NCI-H1417 treated with DMSO at 0.1 percent for 48 hours (cell line): ENCODE measurements at regions not wholly inside any gene's neighbourhood (a gene's known extent, or its start where the extent isn't known, plus 50 kb on each side); places are given as distances from the start of the nearest gene placed in this dataset.
A peak's percentile ranks its signal among the peaks of the same experiment; 100 is the strongest.

ENCODE experiments used
- DNase-seq: peaks from one replicate; lab custom pipeline; 2025; lab: John Stamatoyannopoulos, UW

DNA sequence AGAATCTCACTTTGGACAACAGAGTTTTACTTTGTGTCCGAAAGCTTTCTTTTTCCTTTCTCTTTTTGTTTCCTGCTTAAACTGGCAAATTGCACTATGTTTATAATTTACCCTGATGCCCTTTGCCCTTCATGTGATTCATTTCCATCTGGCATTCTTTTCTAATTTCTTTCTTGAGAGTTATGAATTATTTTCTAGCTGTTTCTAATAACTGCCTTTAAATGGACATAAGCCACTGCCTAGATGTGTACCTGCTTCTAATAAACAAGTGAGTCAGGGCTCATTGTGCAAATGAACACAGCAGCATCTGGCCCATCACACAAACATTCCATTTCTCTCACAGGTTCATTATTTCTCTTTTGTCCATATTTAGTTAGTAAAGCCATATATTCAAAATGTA lies 242.3 kb upstream of the GPRIN3 start:
- DNase-seq = no peak

DNA sequence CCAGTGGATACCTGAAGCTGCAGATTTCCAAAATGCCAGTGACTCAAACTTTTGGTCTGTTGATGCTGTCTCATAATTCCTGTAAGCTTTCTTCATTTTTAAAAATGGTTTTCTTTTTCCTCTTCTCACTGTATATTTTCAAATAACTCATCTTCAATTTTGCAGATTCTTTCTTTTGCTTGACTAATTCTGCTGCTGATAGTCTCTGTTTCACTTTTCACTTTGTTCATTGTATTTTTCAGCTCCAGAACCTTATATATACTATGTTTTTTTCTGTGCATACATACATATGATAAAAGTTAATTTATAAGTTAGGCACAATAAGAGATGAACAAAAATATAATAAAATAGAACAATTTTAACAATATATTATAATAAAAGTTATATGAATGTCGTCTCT lies 237.7 kb upstream of the GPRIN3 start:
- no peak for DNase-seq

DNA sequence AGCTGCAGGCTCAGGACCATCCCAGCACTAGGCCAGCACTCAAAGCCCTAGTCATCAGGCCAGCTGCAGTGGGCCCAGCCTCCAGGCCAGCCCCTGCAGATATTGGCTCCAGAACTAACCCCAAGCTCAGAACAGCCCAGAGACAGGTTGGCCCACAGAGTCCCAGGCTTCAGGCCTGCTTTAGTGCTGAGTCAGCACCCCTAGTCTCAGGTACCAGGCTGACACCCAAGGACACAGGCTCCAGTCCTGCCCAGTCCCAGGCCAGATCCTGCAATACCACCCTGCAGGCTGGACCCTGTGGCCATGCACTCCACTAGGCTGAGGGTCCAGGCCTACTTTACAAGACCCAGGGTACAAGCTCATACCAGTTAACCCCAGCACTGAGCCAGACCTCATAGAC lies 234.4 kb upstream of the GPRIN3 start:
- no peak for DNase-seq

DNA sequence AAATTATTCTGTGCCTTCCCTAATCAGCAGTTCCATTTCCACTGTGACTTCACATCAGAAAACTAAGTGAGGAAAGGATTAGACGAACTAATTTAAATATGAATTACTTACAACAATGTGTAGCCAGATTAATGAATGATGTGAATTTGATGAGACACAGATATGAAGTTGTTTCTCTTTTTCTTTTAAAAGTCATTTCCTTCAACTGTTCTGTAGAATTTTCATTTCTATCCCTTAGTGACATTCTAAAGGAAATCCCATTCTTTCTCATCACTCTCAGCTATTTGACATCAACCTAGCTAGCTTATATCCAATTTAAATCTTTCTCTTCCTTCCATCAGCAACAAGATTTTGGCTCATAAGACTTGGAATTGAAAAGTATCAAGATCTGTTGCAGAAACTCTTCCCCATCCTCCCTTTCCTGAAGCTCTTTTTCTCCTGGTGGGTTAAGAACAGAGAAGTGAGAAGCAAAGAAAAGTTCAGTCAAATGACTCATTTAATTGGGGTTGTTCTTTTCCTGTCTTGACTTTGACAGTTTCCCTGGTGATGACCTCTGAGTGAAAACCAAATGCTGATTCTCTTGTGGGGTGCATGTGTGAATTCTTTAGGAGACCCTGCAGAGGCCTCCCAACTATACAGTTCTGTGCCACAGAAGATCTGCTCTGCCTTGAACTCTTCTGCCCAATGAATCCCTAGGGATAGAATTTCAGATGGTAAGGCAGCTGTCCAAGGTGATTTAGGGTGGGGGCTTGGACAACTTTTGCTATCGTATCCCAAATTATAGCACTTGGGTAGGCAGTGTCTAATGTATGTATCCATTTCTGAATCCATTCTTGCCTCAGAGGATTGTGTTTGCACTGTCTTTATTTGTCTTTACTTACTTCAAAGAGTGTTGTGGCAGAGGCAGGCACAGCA lies 232.5 kb upstream of the GPRIN3 start:
- DNase-seq = no peak

DNA sequence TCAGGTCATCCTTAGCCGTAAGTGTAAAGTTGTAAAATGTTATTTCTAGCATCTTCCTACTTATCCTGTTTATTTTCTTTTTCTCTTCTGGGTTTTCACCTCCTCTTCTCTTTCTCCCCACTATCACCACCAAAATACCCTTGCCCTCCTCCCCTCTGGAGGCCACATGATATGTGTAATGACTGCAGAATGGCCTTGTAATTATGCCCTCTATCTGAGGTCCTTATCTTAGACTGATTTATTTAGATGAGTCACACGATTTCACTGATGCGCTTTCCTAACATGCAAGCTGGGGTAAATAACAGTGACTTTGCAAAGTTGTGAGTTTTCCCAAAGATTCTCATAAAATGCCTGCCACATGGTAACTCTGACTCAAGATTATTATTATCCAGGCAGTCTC lies 231.8 kb upstream of the GPRIN3 start:
- no peak for DNase-seq

DNA sequence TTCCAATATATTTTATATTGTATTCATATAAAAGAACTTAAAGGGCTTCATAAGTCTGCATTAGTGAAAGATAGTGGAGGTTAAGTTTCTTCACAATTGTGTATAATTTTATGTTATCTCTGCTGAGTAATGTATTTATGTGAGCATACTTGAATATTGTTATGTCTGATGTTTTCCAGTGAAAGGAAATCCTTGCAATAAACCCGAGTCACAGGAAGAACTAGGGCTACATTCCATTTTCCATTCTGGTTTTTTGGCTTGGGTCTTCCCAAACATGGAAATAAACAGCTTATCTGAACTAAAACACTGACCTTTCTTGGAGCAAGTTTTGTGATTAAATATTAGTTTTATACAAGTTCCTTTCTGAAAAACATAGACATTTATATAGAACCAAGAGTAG lies 231.3 kb upstream of the GPRIN3 start:
- DNase-seq = no peak

DNA sequence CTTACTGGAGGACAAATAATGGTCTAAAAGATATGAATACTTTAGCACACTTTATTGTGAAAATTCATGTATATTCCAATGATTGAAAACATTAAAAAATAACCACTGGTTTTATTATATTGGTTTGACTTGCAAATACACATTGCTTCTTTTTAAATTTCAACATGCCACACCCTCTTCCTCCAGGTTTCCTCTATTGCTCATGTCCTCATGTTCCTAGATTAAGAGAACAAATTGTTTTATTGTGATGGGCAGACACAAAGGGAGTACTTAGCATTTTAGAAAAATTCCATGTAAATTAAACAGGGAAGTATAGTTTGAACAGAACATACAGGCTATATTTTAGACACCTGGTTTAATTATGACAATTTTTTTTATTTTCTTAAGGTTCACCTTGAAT lies 230.6 kb upstream of the GPRIN3 start:
- no peak for DNase-seq

DNA sequence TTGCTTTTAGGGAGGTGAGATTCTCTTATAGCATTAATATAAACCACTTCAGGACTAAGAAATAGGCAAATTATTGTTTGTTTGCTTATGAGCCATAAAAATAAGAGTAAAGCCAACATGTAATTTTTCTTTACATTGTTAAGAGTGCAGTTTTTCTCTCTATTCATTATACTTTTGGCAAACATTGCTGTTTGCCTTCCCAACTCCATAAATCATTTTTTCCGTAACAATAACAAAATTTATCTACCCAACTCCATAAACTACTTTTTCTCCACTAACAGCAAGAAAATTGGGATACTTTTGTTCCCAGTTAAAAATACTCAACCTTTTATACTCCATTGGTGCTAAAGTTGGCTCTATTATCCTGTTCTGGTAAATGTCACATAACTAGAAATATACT lies 229.7 kb upstream of the GPRIN3 start:
- no peak for DNase-seq

DNA sequence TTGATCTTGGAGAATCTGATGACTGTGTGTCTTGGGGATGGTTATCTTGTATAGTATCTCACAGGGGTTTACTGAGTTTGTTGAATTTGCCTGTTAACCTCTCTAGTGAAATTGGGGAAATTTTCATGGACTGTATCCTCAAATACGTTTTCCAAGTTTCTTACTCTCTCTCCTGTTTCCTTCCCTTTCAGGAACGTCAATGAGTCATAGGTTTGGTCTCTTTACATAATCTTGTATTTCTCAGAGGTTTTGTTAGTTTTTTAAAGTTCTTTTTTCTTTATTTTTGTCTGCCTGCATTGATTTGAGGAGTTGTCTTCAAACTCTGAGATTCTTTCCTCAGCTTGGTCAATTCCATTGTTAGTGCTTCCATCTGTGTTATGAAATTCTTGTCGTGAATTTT lies 227.7 kb upstream of the GPRIN3 start:
- no peak for DNase-seq

DNA sequence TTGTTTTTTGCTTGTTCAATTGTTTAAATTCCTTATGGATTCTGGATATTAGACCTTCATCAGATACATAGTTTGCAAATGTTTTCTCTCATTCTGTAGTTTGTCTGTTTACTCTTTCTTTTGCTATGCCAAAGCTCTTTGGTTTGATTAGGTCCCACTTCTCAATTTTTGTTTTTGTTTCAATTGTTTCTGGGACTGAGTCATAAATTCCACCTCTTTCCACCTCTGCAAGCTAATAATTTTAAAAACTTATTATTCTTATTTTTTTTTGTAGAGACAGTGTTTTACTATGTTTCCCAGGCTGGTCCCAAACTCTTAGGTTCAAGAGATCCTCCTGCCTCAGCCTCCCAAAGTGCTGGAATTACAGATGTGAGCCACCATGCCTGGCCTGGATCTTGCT lies 226.8 kb upstream of the GPRIN3 start:
- DNase-seq = no peak

DNA sequence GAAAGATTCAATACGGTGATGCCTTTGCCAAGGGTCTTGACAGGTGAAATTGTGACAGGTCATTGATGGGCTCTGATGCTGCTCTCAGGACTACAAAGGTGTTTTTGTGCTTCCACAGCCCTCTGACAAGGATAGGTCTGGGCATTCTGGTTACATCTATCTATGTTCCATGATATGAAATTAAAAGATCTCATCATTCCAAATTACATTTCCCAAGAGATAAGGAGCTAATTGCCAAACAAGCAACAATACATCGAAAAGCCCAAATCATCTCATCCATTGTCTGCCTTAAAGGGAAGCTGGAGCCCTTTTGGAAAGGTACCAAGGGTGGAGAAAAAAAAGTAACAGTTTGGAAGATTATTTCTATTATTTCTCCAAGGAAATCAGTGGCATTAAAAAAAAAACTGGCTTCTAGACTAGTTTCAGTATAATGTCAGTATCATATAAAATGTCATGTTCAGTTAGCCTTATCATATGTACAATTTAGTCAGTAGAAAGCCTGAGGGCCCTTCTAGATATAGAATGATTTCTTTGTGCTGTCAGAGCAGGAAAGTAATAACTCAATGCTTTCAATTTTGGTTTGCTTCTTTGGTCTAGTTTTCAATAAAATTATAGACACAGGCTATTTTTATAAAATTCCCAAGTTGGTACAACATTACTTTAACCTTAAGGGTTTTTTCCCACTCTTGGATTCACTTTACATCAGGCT lies 224.5 kb upstream of the GPRIN3 start:
- no peak for DNase-seq

DNA sequence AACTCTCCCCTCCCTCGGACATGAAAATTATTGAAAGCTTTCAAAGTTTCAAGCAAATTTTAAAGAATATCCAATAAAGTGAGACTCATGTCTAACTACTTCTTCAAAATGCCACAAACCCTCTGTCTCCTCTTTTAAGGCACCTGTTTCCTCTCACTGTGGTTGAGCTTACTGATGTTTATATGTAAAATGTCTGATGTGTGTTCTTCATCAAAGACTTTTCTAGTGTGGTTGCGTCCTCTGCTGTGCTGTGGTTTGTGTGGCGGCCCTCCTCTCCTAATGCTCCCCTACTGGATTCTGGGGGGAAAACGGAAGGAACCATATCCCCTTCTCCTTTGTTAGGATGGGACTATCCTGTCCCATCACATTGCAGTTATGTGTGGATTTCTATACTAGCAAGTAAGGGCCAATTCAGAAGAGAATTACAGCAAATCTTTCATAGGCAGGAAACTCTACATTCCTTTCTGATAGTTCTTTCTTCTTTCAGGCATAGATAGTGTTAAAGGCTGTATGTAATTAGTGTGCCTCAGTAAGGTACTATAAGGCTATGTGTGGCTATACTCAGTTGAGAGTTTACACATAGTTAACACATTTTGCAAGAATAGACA lies 221.0 kb upstream of the GPRIN3 start:
- DNase-seq = no peak

DNA sequence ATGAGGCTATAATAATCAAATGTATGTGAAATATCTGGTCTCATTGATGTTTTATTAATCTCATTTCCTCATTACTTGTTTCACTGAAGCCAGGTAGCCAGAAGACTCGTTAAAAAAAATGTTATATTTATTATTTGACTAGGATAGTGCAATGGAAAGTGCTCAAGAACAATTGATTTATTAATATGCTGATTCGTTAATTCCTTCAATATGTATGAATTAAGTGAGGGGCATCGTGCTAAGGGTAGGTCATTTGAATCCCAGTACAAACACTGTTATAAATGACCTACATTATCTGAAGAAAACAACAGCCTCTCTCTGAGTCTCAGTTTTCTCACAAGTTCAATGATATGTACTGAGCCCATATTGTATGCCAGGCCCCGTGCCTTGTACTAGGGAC lies 214.2 kb upstream of the GPRIN3 start:
- no peak for DNase-seq

DNA sequence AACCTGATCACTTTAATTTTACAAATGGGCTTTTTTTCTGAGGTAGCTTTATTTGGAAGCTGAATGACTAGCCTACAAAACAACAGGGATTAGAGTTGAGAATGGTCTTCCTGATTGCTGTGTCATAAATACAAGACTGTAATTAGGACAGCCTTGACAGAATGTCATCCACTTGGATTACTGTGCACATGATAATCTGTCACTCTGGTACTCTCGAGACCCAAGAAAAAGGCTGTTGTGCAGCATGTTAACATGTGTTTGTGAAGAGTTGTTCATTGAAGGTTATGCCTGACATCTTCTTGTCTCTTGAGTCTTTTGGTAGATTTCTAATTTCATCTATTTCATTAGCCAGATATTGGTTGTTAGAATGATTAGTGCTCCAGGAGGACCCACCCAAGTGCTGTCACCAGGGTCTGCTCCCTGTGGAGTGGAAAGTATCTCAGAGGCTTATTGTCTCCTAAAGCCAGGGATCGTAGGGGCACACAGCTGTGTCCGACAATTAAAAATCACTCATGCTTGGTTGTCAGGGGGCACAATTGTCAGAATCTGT lies 212.2 kb upstream of the GPRIN3 start:
- DNase-seq = no peak

DNA sequence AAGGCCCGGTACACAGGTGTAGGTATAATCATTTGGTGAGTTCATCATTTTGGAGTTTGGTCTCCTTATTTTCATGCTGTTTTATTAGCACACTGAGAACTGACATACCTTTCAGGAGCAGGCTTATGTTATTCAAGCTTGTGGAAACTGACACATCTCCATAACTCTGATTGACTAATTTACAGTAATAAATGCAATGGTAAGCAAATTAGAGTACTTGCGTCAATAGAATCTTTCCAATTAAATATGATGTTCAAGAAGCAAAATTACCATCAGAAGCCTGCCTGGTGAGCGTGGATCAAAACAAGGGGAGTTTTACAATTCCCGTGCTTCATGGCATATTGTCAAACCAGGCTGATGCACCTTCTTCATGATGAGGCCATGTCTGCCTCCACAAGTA lies 210.7 kb upstream of the GPRIN3 start:
- DNase-seq = no peak

DNA sequence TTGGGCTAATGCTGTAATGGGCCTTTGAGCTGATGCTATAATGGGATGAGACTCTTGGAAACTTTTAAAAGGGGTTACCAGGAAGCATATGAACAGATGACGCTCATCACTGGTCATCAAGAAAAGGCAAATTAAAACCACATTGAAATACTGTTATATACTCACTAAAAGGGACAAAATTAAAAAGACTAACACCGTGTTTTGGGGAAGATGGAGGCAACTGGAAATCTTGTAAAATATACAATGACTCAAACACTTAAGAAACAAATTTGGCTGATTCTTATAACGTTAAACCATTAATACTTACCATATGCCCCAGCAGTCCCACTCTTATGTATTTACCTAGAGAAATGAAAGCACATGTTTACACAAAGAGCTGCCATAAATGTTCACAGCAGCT lies 207.2 kb upstream of the GPRIN3 start:
- DNase-seq = no peak

DNA sequence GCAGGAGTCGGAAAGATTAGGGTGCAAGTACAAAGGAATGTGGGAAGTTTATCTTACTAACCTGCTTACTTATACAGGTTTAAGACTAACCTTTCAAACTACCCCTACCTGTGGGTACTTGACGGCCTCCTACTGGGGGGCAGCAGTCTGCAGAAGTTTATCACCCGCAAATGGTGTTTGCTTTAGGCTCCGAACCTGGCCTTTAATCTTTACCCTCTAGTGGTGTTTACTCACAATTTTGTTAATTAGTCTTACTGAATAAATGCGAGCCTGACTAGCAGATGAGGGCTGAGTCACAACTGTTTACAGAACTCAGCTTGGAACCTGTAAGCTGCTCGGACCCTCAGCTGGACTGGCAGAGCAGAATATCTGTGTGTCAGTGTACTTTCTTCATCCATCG lies 204.2 kb upstream of the GPRIN3 start:
- peak; percentile 34 for DNase-seq

DNA sequence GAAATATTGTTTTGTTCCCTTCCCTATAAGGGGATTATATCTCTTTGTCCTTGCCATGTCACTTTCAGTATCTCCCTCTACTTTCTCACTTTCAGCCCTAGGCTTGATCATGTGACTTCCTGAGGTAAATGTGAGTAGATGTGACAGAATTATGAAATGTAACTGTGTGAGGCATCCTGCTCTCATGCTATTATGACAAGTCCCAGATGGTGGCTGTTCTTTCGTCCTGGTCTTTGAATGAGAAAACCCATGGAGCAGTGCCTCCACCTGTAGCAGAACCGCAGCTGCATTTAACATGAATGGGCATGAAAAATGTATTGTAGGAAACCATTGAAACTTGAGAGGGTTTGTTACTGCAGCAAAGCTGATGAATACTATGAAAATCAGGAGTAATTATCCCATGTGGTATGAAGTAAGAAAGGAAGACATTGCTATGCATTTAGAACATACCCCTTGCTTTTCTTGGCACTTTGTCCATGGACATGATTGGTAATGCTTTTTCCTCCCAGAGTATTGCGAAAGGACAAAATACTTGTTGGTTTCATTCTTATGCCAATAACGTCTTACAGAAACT lies 202.2 kb upstream of the GPRIN3 start:
- DNase-seq = no peak

DNA sequence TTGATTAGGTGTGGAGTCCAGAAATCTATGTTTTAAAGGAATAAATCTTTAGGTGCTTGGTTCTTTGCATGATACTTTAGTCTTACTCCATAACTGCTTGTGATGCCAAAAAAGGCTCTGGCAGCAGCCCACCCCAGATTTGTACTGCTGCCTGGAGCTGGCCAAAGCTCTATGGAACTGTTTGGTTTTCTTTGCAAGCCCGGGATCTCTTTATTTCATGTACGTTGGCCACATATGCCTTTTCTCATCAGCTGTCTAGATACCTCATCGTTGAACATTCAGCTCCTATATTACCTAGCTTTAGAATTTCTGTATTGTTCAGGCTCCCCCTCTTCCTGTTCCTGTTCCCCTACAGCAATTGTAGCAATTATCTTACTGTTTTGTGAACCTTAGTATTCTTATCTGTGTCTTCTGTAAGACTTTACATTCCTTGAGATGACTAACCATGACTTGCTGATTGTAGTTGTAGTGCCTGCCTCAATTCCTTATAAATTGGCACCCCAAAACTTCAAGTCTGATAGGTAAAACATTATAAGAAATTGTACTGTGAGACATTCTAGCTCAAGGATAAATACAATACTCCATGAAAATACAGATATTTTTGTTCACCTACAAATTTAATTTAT lies 199.4 kb upstream of the GPRIN3 start:
- no peak for DNase-seq

DNA sequence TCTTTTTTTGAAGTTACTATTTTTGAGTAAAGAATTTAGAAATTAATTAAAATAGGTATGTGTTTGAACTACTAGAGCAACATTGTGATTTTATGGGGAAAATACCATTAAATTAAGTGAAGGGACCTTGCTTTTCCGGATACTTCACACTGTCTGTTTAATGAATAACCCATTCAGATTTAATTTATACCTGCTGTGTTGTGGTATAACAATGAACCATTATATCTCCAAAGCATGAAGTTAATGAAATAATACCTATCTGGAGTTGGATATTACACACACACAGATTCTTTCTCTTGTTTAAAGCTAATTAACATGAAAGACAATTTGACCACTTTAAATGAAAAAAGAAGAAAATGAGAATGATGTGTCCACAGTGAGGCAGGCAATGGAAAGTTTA lies 195.0 kb upstream of the GPRIN3 start:
- no peak for DNase-seq

DNA sequence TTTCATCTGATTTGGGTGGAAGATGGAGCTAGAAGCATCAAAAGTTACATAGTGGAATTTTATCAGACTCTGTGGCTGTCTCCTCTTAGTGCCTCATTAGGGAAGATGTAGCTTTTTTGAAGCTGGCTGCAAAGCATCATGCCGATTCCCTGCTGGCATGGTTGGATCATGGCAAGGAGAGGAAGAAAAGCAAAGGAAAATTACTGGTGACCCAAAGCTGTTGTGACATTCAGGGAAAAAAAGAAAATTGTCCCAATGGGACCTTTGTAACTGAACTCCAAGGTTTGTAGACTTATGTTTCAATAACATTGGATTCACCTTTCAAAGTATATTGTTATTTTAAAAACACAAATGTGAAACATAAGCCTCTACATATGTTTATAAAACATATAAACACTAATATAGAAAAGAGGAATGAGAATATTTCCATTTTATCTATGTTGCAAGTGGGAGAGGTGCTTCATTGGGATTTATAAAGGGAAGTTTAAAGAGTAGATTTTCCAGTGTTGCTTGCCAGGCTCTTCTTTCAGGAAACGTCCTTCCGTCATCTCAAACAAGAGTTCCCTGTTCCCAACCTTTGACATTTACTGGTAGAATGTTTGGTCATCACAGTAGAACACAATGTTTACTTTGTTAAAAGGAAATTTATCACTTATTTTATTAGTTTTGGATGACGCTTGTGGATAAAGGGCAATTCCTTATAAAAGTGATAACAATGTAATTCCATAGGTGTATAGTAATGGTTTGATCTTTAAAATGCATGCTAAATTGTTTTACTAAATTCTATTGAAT lies 190.1 kb upstream of the GPRIN3 start:
- no peak for DNase-seq
